Activated CD4-positive, alpha-beta T cell treated with anti-CD3 and anti-CD28 coated beads for 36 hours (primary cell): ENCODE measurements at regions not wholly inside any gene's neighbourhood (a gene's known extent, or its start where the extent isn't known, plus 50 kb on each side); places are given as distances from the start of the nearest gene placed in this dataset.

Experiments
- ATAC-seq: fragments of 200-7000 bp; cut with Tn5 transposase; one replicate; pipeline ENCODE4 v1.10.0; 2021; ENCODE audit warnings: mild to moderate bottlenecking, moderate library complexity
- CTCF ChIA-PET: fragments of 350-600 bp; sonication (Branson Sonifier 250); formaldehyde crosslinking; loops from one replicate; lab custom pipeline; 2021; ENCODE audit warnings: antibody characterized with exemption; lab: Charles Lee
- POLR2A ChIA-PET: fragments of 350-600 bp; sonication (Branson Sonifier 250); formaldehyde crosslinking; loops from one replicate; lab custom pipeline; 2021; ENCODE audit warnings: antibody characterized with exemption, inconsistent platforms; lab: Charles Lee
- DNase-seq: peaks from one replicate; pipeline ENCODE4 v3.0.0-alpha.2; 2020
- H3K27ac Mint-ChIP-seq: one replicate; pipeline ENCODE4 v1.8.0; 2021; ENCODE audit warnings: mixed read lengths
- H3K27me3 Mint-ChIP-seq: one replicate; pipeline ENCODE4 v1.8.0; 2021; ENCODE audit warnings: mixed read lengths
- H3K36me3 Mint-ChIP-seq: one replicate; pipeline ENCODE4 v1.8.0; 2021; ENCODE audit warnings: low read depth, mixed read lengths
- H3K4me1 Mint-ChIP-seq: one replicate; pipeline ENCODE4 v1.8.0; 2021; ENCODE audit warnings: mixed read lengths
- H3K4me3 Mint-ChIP-seq: one replicate; pipeline ENCODE4 v1.8.0; 2021; ENCODE audit warnings: mild to moderate bottlenecking, moderate library complexity, mixed read lengths
- H3K9me3 Mint-ChIP-seq: one replicate; pipeline ENCODE4 v1.8.0; 2021; ENCODE audit warnings: low read depth, mixed read lengths
- intact Hi-C, 2 experiments: fragments of 100-400 bp; cut with DNase I in 1 of 2; cut with micrococcal nuclease in 1 of 2; formaldehyde crosslinking; loops; one replicate each; pipeline versions ENCODE4 v1.14.2 to v1.15.1; 2022 to 2024; cut with DNase I, micrococcal nuclease

GRCh38 chr18:60053747-60054304 lies 154.0 kb downstream of the PMAIP1 start:
- Mint-ChIP-seq H3K4me1 (no peaks in the 10 kb centered on the region), H3K36me3 (no peaks in the 10 kb centered on the region), H3K27me3 (peaks cover 2% of the 10 kb centered on the region), H3K27ac (no peak overlapping the region), H3K4me3 (no peak overlapping the region), H3K9me3 (peaks cover 5% of the 10 kb centered on the region)
- DNase-seq (no peak), ATAC-seq (no peak)
- CTCF ChIA-PET = interaction anchor here (1.1 kb wide), 1 partner anchor 57 kb away, joined by 3 read pairs; no protein-coding TSS in a partner anchor
- POLR2A ChIA-PET = no interaction called here
- intact Hi-C loops = no loop called here

- H3K27ac Mint-ChIP-seq = no peak overlapping the region
- no peak for ATAC-seq
- no peaks in the 10 kb centered on the region for H3K4me1 Mint-ChIP-seq
- H3K27me3 Mint-ChIP-seq = peaks cover 2% of the 10 kb centered on the region
- DNase-seq = no peak
- CTCF ChIA-PET = no interaction called here
- intact Hi-C loops = no loop called here
- peaks cover 2% of the 10 kb centered on the region for H3K9me3 Mint-ChIP-seq
- POLR2A ChIA-PET = no interaction called here
- H3K36me3 Mint-ChIP-seq = no peaks in the 10 kb centered on the region
- H3K4me3 Mint-ChIP-seq = no peak overlapping the region
Measured at GRCh38 chr18:60050821-60051220, 151.0 kb downstream of the PMAIP1 start.

- H3K9me3 Mint-ChIP-seq = peaks cover 2% of the 10 kb centered on the region
- no peak overlapping the region for H3K27ac Mint-ChIP-seq
- H3K4me3 Mint-ChIP-seq = no peak overlapping the region
- ATAC-seq (no peak), DNase-seq (no peak)
- intact Hi-C loops = no loop called here
- CTCF ChIA-PET = interaction anchor here (1.0 kb wide), 1 partner anchor 9 kb away, joined by 3 read pairs; no protein-coding TSS in a partner anchor
- POLR2A ChIA-PET = no interaction called here
- no peaks in the 10 kb centered on the region for H3K4me1 Mint-ChIP-seq
- peaks cover 2% of the 10 kb centered on the region for H3K27me3 Mint-ChIP-seq
- no peaks in the 10 kb centered on the region for H3K36me3 Mint-ChIP-seq
Measured at GRCh38 chr18:60049172-60049571, 149.4 kb downstream of the PMAIP1 start.

- Mint-ChIP-seq H3K27me3 (peaks cover 2% of the 10 kb centered on the region), H3K9me3 (peaks cover 2% of the 10 kb centered on the region), H3K4me1 (no peaks in the 10 kb centered on the region), H3K27ac (no peak overlapping the region), H3K4me3 (no peak overlapping the region), H3K36me3 (no peaks in the 10 kb centered on the region)
- CTCF ChIA-PET = no interaction called here
- POLR2A ChIA-PET = no interaction called here
- no peak for ATAC-seq
- intact Hi-C loops = no loop called here
- no peak for DNase-seq
Measured at GRCh38 chr18:60047556-60047955, 147.8 kb downstream of the PMAIP1 start.

GRCh38 chr18:60044290-60045006 lies 144.7 kb downstream of the PMAIP1 start:
- Mint-ChIP-seq H3K27ac (no peak overlapping the region), H3K9me3 (peaks cover 2% of the 10 kb centered on the region), H3K36me3 (no peaks in the 10 kb centered on the region), H3K4me3 (no peak overlapping the region), H3K27me3 (no peaks in the 10 kb centered on the region), H3K4me1 (no peaks in the 10 kb centered on the region)
- intact Hi-C loops = no loop called here
- ChIA-PET POLR2A (no interaction called here), CTCF (no interaction called here)
- no peak for ATAC-seq
- no peak for DNase-seq

- DNase-seq = no peak
- peaks cover 5% of the 10 kb centered on the region for H3K27me3 Mint-ChIP-seq
- ChIA-PET POLR2A (no interaction called here), CTCF (no interaction called here)
- intact Hi-C loops = no loop called here
- no peaks in the 10 kb centered on the region for H3K4me1 Mint-ChIP-seq
- H3K27ac Mint-ChIP-seq = no peak overlapping the region
- H3K4me3 Mint-ChIP-seq = no peak overlapping the region
- H3K9me3 Mint-ChIP-seq = no peaks in the 10 kb centered on the region
- no peak for ATAC-seq
- H3K36me3 Mint-ChIP-seq = no peaks in the 10 kb centered on the region
Measured at GRCh38 chr18:60040971-60041370, 141.2 kb downstream of the PMAIP1 start.

GRCh38 chr18:60038731-60039130 lies 138.9 kb downstream of the PMAIP1 start:
- Mint-ChIP-seq H3K9me3 (no peaks in the 10 kb centered on the region), H3K36me3 (no peaks in the 10 kb centered on the region), H3K4me1 (no peaks in the 10 kb centered on the region), H3K4me3 (no peak overlapping the region), H3K27me3 (peaks cover 5% of the 10 kb centered on the region), H3K27ac (no peak overlapping the region)
- intact Hi-C loops = no loop called here
- ATAC-seq = no peak
- ChIA-PET CTCF (interaction anchor here (0.6 to 0.7 kb wide), 2 partner anchors 132 to 541 kb away, joined by 3 to 6 read pairs; no protein-coding TSS in a partner anchor), POLR2A (no interaction called here)
- DNase-seq = no peak

- ChIA-PET POLR2A (no interaction called here), CTCF (no interaction called here)
- no peaks in the 10 kb centered on the region for H3K36me3 Mint-ChIP-seq
- no peaks in the 10 kb centered on the region for H3K4me1 Mint-ChIP-seq
- no peak for DNase-seq
- intact Hi-C loops = no loop called here
- no peak overlapping the region for H3K4me3 Mint-ChIP-seq
- H3K27ac Mint-ChIP-seq = no peak overlapping the region
- ATAC-seq = no peak
- peaks cover 4% of the 10 kb centered on the region for H3K27me3 Mint-ChIP-seq
- no peaks in the 10 kb centered on the region for H3K9me3 Mint-ChIP-seq
Measured at GRCh38 chr18:60027397-60027796, 127.6 kb downstream of the PMAIP1 start.

- CTCF ChIA-PET = no interaction called here
- Mint-ChIP-seq H3K4me1 (no peaks in the 10 kb centered on the region), H3K27ac (no peak overlapping the region), H3K4me3 (no peak overlapping the region), H3K36me3 (no peaks in the 10 kb centered on the region), H3K9me3 (no peaks in the 10 kb centered on the region), H3K27me3 (peaks cover 4% of the 10 kb centered on the region)
- ATAC-seq = no peak
- intact Hi-C loops = no loop called here
- DNase-seq = no peak
- POLR2A ChIA-PET = no interaction called here
Measured at GRCh38 chr18:60024857-60025256, 125.1 kb downstream of the PMAIP1 start.

GRCh38 chr18:60024345-60024744 lies 124.5 kb downstream of the PMAIP1 start:
- H3K27ac Mint-ChIP-seq = no peak overlapping the region

GRCh38 chr18:60022671-60023276 lies 123.0 kb downstream of the PMAIP1 start:
- no peak for ATAC-seq
- Mint-ChIP-seq H3K9me3 (no peaks in the 10 kb centered on the region), H3K4me1 (no peaks in the 10 kb centered on the region), H3K36me3 (no peaks in the 10 kb centered on the region), H3K27ac (no peak overlapping the region), H3K4me3 (no peak overlapping the region), H3K27me3 (peaks cover 4% of the 10 kb centered on the region)
- POLR2A ChIA-PET = no interaction called here
- no peak for DNase-seq
- CTCF ChIA-PET = no interaction called here
- intact Hi-C loops = no loop called here

More at GRCh38 chr18:60024345-60024744, 124.5 kb downstream of the PMAIP1 start:
- no peaks in the 10 kb centered on the region for H3K4me1 Mint-ChIP-seq
- CTCF ChIA-PET = no interaction called here
- H3K27me3 Mint-ChIP-seq = peaks cover 4% of the 10 kb centered on the region
- H3K36me3 Mint-ChIP-seq = no peaks in the 10 kb centered on the region
- no peaks in the 10 kb centered on the region for H3K9me3 Mint-ChIP-seq
- POLR2A ChIA-PET = no interaction called here
- no peak overlapping the region for H3K4me3 Mint-ChIP-seq
- DNase-seq (no peak), ATAC-seq (no peak)
- intact Hi-C loops = no loop called here

GRCh38 chr18:60021556-60021955 lies 121.8 kb downstream of the PMAIP1 start:
- Mint-ChIP-seq H3K27me3 (peaks cover 4% of the 10 kb centered on the region), H3K4me1 (no peaks in the 10 kb centered on the region), H3K4me3 (no peak overlapping the region), H3K9me3 (no peaks in the 10 kb centered on the region), H3K27ac (no peak overlapping the region), H3K36me3 (no peaks in the 10 kb centered on the region)
- ChIA-PET CTCF (interaction anchor here (0.9 kb wide), 1 partner anchor 25 kb away, joined by 3 read pairs; no protein-coding TSS in a partner anchor), POLR2A (no interaction called here)
- intact Hi-C loops = loop anchor here in 1 of 2 experiments (2.0 kb wide), 1 partner anchor 21 kb away; no protein-coding TSS in a partner anchor
- ATAC-seq (no peak), DNase-seq (no peak)
